Trophoblast cell (in vitro differentiated cells and primary cell): ENCODE measurements at regions not wholly inside any gene's neighbourhood (a gene's known extent, or its start where the extent isn't known, plus 50 kb on each side); places are given as distances from the start of the nearest gene placed in this dataset.
"Not testable (repeated sequence)": the region's sequence is repeated elsewhere in the genome, so short reads cannot be mapped to it uniquely, and the experiment has no call there.

Experiments
- DNase-seq, 2 donors: peaks; one replicate each; pipeline ENCODE4 v3.0.0-alpha.2; 2016
- H2AFZ ChIP-seq: 2 replicates; pipeline ENCODE4 v1.6.1; 2013; ENCODE audit warnings: low read length, moderate library complexity, mild to moderate bottlenecking; ENCODE audit not compliant: insufficient read depth, poor library complexity
- H2AK5ac ChIP-seq: 2 replicates; pipeline ENCODE4 v1.6.1; 2013; ENCODE audit warnings: mild to moderate bottlenecking, low read length
- H2BK120ac ChIP-seq: 2 replicates; pipeline ENCODE4 v1.6.1; 2013; ENCODE audit warnings: low read length, mild to moderate bottlenecking, moderate library complexity; ENCODE audit not compliant: insufficient read depth, poor library complexity
- H2BK12ac ChIP-seq: 2 replicates; pipeline ENCODE4 v1.6.1; 2013; ENCODE audit warnings: mild to moderate bottlenecking, low read length, moderate library complexity
- H2BK5ac ChIP-seq: 2 replicates; pipeline ENCODE4 v1.6.1; 2013; ENCODE audit warnings: low read length, low read depth, moderate library complexity, mild to moderate bottlenecking; ENCODE audit not compliant: poor library complexity
- H3K14ac ChIP-seq: 2 replicates; pipeline ENCODE4 v1.6.1; 2013; ENCODE audit warnings: mild to moderate bottlenecking, low read length
- H3K18ac ChIP-seq: 2 replicates; pipeline ENCODE4 v1.6.1; 2013; ENCODE audit warnings: mild to moderate bottlenecking, low read length
- H3K23ac ChIP-seq: 2 replicates; pipeline ENCODE4 v1.6.1; 2013; ENCODE audit warnings: low read length
- H3K27ac ChIP-seq: 2 replicates; pipeline ENCODE4 v1.5.1; 2013; ENCODE audit warnings: low read depth, mild to moderate bottlenecking, inconsistent platforms, low read length, moderate library complexity
- H3K27me3 ChIP-seq: 2 replicates; pipeline ENCODE4 v1.6.1; 2013; ENCODE audit warnings: inconsistent platforms, mild to moderate bottlenecking, low read length, moderate library complexity; ENCODE audit not compliant: insufficient read depth
- H3K36me3 ChIP-seq, 2 experiments: 1 replicate in 1 of 2; 2 replicates in 1 of 2; pipeline ENCODE4 v1.6.1; 2013; ENCODE audit warnings: low read length in 2 of 2, mild to moderate bottlenecking in 2 of 2, moderate library complexity in 1 of 2; ENCODE audit not compliant: insufficient read depth in 2 of 2, control insufficient read depth in 1 of 2
- H3K4ac ChIP-seq: 2 replicates; pipeline ENCODE4 v1.6.1; 2013; ENCODE audit warnings: low read depth, mild to moderate bottlenecking, low read length, moderate library complexity
- H3K4me1 ChIP-seq, 2 experiments: 1 replicate in 1 of 2; 2 replicates in 1 of 2; pipeline ENCODE4 v1.6.1; 2013; ENCODE audit warnings: low read length in 2 of 2, mild to moderate bottlenecking in 2 of 2, moderate library complexity in 1 of 2; ENCODE audit not compliant: insufficient read depth in 2 of 2, control insufficient read depth in 1 of 2
- H3K4me2 ChIP-seq: 2 replicates; pipeline ENCODE4 v1.6.1; 2013; ENCODE audit warnings: inconsistent platforms, mild to moderate bottlenecking, low read length, moderate library complexity
- H3K4me3 ChIP-seq: 2 replicates; pipeline ENCODE4 v1.5.1; 2013; ENCODE audit warnings: mild to moderate bottlenecking, low read depth, low read length, inconsistent platforms
- H3K79me1 ChIP-seq: one replicate; pipeline ENCODE4 v1.6.1; 2013; ENCODE audit warnings: low read length
- H3K79me2 ChIP-seq: 2 replicates; pipeline ENCODE4 v1.6.1; 2013; ENCODE audit warnings: low read length, mild to moderate bottlenecking; ENCODE audit not compliant: control insufficient read depth, insufficient read depth, poor library complexity
- H3K9ac ChIP-seq: 2 replicates; pipeline ENCODE4 v1.6.1; 2013; ENCODE audit warnings: mild to moderate bottlenecking, low read length
- H3K9me3 ChIP-seq: 2 replicates; pipeline ENCODE4 v1.6.1; 2013; ENCODE audit warnings: low read depth, mild to moderate bottlenecking, control low read depth, inconsistent platforms, low read length; ENCODE audit not compliant: insufficient read depth
- H4K12ac ChIP-seq: 2 replicates; pipeline ENCODE4 v1.6.1; 2013; ENCODE audit warnings: low read depth, mild to moderate bottlenecking, low read length, moderate library complexity
- H4K8ac ChIP-seq: 2 replicates; pipeline ENCODE4 v1.6.1; 2013; ENCODE audit warnings: low read depth, mild to moderate bottlenecking, low read length, moderate library complexity
- H4K91ac ChIP-seq: one replicate; pipeline ENCODE4 v1.6.1; 2013; ENCODE audit warnings: low read depth, mild to moderate bottlenecking, low read length, moderate library complexity
- WGBS: extraction: QIAGEN DNeasy Blood & Tissue Kit; methylation state at CpG from one replicate; pipeline ENCODE4 v1.1.7; 2013; ENCODE audit warnings: missing lambda C conversion rate; ENCODE audit not compliant: insufficient read length, insufficient coverage; ENCODE audit errors: extremely low coverage; 5-methylcytosine and 5-hydroxymethylcytosine counted together

DNA sequence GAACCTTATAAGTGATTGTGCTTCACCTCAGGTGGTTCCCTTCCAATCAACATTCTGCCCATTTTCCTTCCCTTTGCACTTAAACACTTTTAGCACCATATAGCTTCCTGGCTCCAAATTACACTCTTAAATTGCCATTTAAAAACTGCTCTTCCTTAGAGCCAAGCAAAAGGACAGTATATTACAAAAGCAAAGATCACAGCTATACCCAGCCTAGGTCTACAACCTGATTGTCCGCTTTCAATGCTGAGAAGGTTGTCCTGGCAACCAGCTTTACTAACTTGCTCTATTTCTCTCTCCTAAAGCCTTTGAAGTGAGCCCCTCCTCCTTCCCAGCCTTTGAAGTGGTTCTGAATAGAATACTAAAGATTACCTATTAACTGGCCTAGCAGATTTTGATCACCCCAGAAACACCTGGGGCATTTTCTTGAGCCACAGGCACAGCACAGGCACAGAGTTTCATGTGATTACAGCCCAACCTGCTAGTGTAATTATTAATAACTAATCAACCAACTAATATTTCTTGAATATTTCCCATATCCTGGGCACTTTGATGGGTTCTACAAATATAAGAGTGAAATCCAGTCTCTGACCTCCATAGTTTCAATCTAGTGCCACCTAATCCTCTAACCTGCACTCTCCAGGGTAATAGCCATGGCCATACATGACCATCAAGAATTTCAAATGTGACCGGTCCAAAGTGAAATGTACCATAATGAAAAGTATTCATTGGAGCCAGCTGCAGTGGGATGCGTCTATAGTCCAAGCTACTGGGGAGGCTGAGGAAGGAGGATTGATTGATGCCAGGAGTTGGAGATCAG, 63.6 kb upstream of the TRIM24 start:
- H3K9ac ChIP-seq: no peak overlapping the region
- no peak overlapping the region for H3K4me2 ChIP-seq
- H3K14ac ChIP-seq: no peak overlapping the region
- H4K8ac ChIP-seq: no peak overlapping the region
- DNase-seq: peak in 1 of 2 donors; percentile 4
- H2AFZ ChIP-seq: no peak overlapping the region
- H3K18ac ChIP-seq: no peak overlapping the region
- no peak overlapping the region for H2BK12ac ChIP-seq
- no peaks in the 10 kb centered on the region for H3K79me2 ChIP-seq
- H3K9me3 ChIP-seq: no peaks in the 10 kb centered on the region
- H3K4me3 ChIP-seq: no peak overlapping the region
- H3K27ac ChIP-seq: no peak overlapping the region
- no peaks in the 10 kb centered on the region for H3K27me3 ChIP-seq
- H2BK5ac ChIP-seq: no peak overlapping the region
- no peaks in the 10 kb centered on the region for H3K4me1 ChIP-seq
- H2BK120ac ChIP-seq: no peak overlapping the region
- no peak overlapping the region for H3K23ac ChIP-seq
- no peak overlapping the region for H4K12ac ChIP-seq
- H2AK5ac ChIP-seq: no peak overlapping the region
- no peak overlapping the region for H4K91ac ChIP-seq
- H3K79me1 ChIP-seq: no peaks in the 10 kb centered on the region
- H3K36me3 ChIP-seq: no peaks in the 10 kb centered on the region
- no peak overlapping the region for H3K4ac ChIP-seq
- WGBS: no CpG with 5 or more reads among the region's 3 CpGs

DNA sequence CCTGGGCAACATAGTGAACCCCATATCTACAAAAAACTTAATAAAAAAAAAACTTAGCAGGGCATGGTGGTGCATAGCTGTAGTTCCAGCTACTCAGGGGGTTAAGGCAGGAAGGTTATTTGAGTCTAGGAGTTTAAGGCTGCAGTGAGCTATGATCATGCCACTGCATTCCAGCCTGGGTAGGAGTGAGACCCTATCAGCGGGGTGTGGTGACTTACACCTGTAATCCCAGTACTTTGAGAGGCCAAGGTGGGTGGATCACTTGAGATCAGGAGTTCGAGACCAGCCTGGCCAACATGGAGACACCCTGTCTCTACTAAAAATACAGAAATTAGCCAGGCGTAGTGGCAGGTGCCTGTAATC, 63.0 kb upstream of the TRIM24 start:
- not testable (repeated sequence) for H2AK5ac ChIP-seq, H2AFZ ChIP-seq, H3K79me2 ChIP-seq, H4K91ac ChIP-seq, H3K23ac ChIP-seq, DNase-seq, H2BK12ac ChIP-seq, H3K27ac ChIP-seq, H3K4ac ChIP-seq, H4K12ac ChIP-seq, H3K79me1 ChIP-seq, H3K4me3 ChIP-seq, H3K14ac ChIP-seq, H2BK5ac ChIP-seq, H3K9ac ChIP-seq, H3K4me2 ChIP-seq, H2BK120ac ChIP-seq, H3K9me3 ChIP-seq, H3K18ac ChIP-seq, H3K4me1 ChIP-seq, H4K8ac ChIP-seq, H3K36me3 ChIP-seq, H3K27me3 ChIP-seq
- WGBS: no CpG with 5 or more reads among the region's 3 CpGs

DNA sequence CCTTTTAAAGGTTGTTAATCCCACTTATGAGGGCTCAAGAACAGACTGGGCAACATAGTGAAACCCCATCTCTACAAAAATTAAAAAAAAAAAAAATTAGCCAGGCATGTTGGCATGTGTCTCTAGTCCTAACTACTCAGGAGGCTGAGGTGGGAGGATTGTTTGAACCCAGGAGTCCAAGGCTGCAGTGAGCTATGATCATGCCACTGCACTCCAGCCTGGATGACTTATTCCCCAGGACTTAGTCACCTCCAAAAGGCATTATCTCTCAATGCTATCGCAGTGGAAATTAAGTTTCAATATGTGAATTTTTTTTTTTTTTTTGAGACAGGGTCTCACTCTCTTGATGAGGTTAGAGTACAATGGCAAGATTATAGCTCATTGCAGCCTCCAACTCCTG, 61.2 kb upstream of the TRIM24 start:
- Histone ChIP-seq H4K12ac (no peak overlapping the region), H3K4ac (no peak overlapping the region), H3K36me3 (no peaks in the 10 kb centered on the region), H4K8ac (no peak overlapping the region), H3K18ac (no peak overlapping the region), H2BK120ac (no peak overlapping the region), H3K9ac (no peak overlapping the region), H2AFZ (no peak overlapping the region), H2BK12ac (no peak overlapping the region), H3K9me3 (no peaks in the 10 kb centered on the region), H3K27me3 (no peaks in the 10 kb centered on the region), H3K14ac (peak overlapping the region; percentile 51), H2BK5ac (no peak overlapping the region), H3K23ac (no peak overlapping the region), H3K4me1 (no peaks in the 10 kb centered on the region), H3K27ac (no peak overlapping the region), H3K79me1 (no peaks in the 10 kb centered on the region), H3K4me2 (no peak overlapping the region), H3K79me2 (no peaks in the 10 kb centered on the region), H3K4me3 (no peak overlapping the region), H4K91ac (no peak overlapping the region), H2AK5ac (no peak overlapping the region)
- no peak for DNase-seq
- no CpG with 5 or more reads among the region's 1 CpG for WGBS

DNA sequence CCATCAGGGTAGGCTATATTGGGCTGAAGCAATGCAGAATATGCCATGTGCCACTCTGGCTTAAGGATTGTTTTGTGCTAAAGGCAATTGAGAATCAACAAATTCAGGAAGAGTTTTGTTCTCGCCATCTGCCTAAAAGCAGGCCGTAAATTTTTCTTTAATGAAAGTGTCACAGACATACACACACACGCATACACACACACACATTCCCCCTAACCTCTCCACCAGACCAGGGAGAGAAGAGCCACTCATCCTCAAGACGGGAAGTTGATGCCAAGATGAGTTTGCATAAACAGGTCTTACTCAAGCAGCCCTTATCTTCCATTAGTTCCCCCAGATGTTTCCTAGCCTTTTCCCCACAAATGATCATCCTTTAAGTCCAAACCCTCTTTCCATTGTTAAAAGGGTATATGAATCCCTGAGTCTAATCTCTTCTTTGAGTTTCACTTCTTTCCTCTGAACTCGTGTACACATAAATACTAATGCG, 59.6 kb upstream of the TRIM24 start:
- H3K36me3 ChIP-seq: no peaks in the 10 kb centered on the region
- H2BK5ac ChIP-seq: no peak overlapping the region
- no peak overlapping the region for H4K91ac ChIP-seq
- H2AFZ ChIP-seq: no peak overlapping the region
- WGBS: no CpG with 5 or more reads among the region's 6 CpGs
- H4K8ac ChIP-seq: no peak overlapping the region
- H3K4me2 ChIP-seq: no peak overlapping the region
- H2BK12ac ChIP-seq: no peak overlapping the region
- no peak overlapping the region for H3K27ac ChIP-seq
- no peak overlapping the region for H4K12ac ChIP-seq
- no peak for DNase-seq
- no peaks in the 10 kb centered on the region for H3K27me3 ChIP-seq
- no peaks in the 10 kb centered on the region for H3K4me1 ChIP-seq
- H3K14ac ChIP-seq: no peak overlapping the region
- H3K18ac ChIP-seq: no peak overlapping the region
- H3K79me2 ChIP-seq: no peaks in the 10 kb centered on the region
- H3K4ac ChIP-seq: no peak overlapping the region
- H3K23ac ChIP-seq: no peak overlapping the region
- no peak overlapping the region for H2BK120ac ChIP-seq
- H2AK5ac ChIP-seq: no peak overlapping the region
- no peak overlapping the region for H3K9ac ChIP-seq
- H3K79me1 ChIP-seq: no peaks in the 10 kb centered on the region
- no peaks in the 10 kb centered on the region for H3K9me3 ChIP-seq
- no peak overlapping the region for H3K4me3 ChIP-seq
